ENCODE measurements at regions not wholly inside any gene's neighbourhood (a gene's known extent, or its start where the extent isn't known, plus 50 kb on each side); places are given as distances from the start of the nearest gene placed in this dataset.

- no peak for DNase-seq (ENCODE audit: low read depth in 2 of 3, low spot score in 1 of 3)
These were observed 52.6 kb upstream of the OLFM4 start for GRCh38 chr13:52975969-52976368.

GRCh38 chr13:52975161-52975560 is 53.5 kb upstream of the OLFM4 start:
- DNase-seq (ENCODE audit: low read depth in 2 of 3, low spot score in 1 of 3) = no peak

- DNase-seq (ENCODE audit: low read depth in 2 of 3, low spot score in 1 of 3) = no peak
These were observed 53.9 kb upstream of the OLFM4 start for GRCh38 chr13:52974711-52975110.

- no peak for DNase-seq (ENCODE audit: low read depth in 2 of 3, low spot score in 1 of 3)
These were observed 59.2 kb upstream of the OLFM4 start for GRCh38 chr13:52969373-52969772.

GRCh38 chr13:52968074-52968700 is 60.4 kb upstream of the OLFM4 start:
- peak; percentile 36 to 58 (median 52) for DNase-seq (ENCODE audit: low read depth in 2 of 3, low spot score in 1 of 3)

- DNase-seq (ENCODE audit: low read depth in 2 of 3, low spot score in 1 of 3) = no peak
These were observed 66.6 kb upstream of the OLFM4 start for GRCh38 chr13:52961987-52962386.

GRCh38 chr13:52961256-52961910 is 67.2 kb upstream of the OLFM4 start:
- no peak for DNase-seq (ENCODE audit: low read depth in 2 of 3, low spot score in 1 of 3)

GRCh38 chr13:52955472-52955874 is 73.1 kb upstream of the OLFM4 start:
- no peak for DNase-seq (ENCODE audit: low read depth in 2 of 3, low spot score in 1 of 3)

GRCh38 chr13:52954838-52955237 is 73.8 kb upstream of the OLFM4 start:
- DNase-seq (ENCODE audit: low read depth in 2 of 3, low spot score in 1 of 3) = no peak

GRCh38 chr13:52950436-52950956 is 78.1 kb upstream of the OLFM4 start:
- no peak for DNase-seq (ENCODE audit: low read depth in 2 of 3, low spot score in 1 of 3)

GRCh38 chr13:52949742-52950141 is 78.9 kb upstream of the OLFM4 start:
- DNase-seq (ENCODE audit: low read depth in 2 of 3, low spot score in 1 of 3) = no peak

- DNase-seq (ENCODE audit: low read depth in 2 of 3, low spot score in 1 of 3) = no peak
These were observed 79.6 kb upstream of the OLFM4 start for GRCh38 chr13:52949044-52949443.

GRCh38 chr13:52947921-52948373 is 80.7 kb upstream of the OLFM4 start:
- DNase-seq (ENCODE audit: low read depth in 2 of 3, low spot score in 1 of 3) = no peak

- DNase-seq (ENCODE audit: low read depth in 2 of 3, low spot score in 1 of 3) = no peak
These were observed 83.3 kb upstream of the OLFM4 start for GRCh38 chr13:52945348-52945747.

- DNase-seq (ENCODE audit: low read depth in 2 of 3, low spot score in 1 of 3) = no peak
These were observed 83.9 kb upstream of the OLFM4 start for GRCh38 chr13:52944697-52945096.

GRCh38 chr13:52938065-52938464 is 89.6 kb upstream of the PCDH8 start:
- no peak for DNase-seq (ENCODE audit: low read depth in 2 of 3, low spot score in 1 of 3)

- DNase-seq (ENCODE audit: low read depth in 2 of 3, low spot score in 1 of 3) = no peak
These were observed 88.4 kb upstream of the PCDH8 start for GRCh38 chr13:52936806-52937205.

- no peak for DNase-seq (ENCODE audit: low read depth in 2 of 3, low spot score in 1 of 3)
These were observed 85.8 kb upstream of the PCDH8 start for GRCh38 chr13:52934258-52934657.

- no peak for DNase-seq (ENCODE audit: low read depth in 2 of 3, low spot score in 1 of 3)
These were observed 85.2 kb upstream of the PCDH8 start for GRCh38 chr13:52933547-52934210.

GRCh38 chr13:52933099-52933498 is 84.7 kb upstream of the PCDH8 start:
- DNase-seq (ENCODE audit: low read depth in 2 of 3, low spot score in 1 of 3) = no peak

GRCh38 chr13:52932649-52933048 is 84.2 kb upstream of the PCDH8 start:
- DNase-seq (ENCODE audit: low read depth in 2 of 3, low spot score in 1 of 3) = no peak

All from stimulated activated CD4-positive, alpha-beta T cell treated with anti-CD3 and anti-CD28 coated beads, Interleukin-12 subunit alpha, Interleukin-12 subunit beta, amount 100 ng/mL, for 48 hours (primary cell).